Ishikawa (cell line): ENCODE measurements at regions not wholly inside any gene's neighbourhood (a gene's known extent, or its start where the extent isn't known, plus 50 kb on each side); places are given as distances from the start of the nearest gene placed in this dataset.

Experiments used
- CEBPB ChIP-seq: IDR thresholded peaks from 2 replicates; pipeline ENCODE4 v1.6.1; 2012
- CREB1 ChIP-seq: IDR thresholded peaks from 2 replicates; pipeline ENCODE4 v1.6.1; 2012; ENCODE audit warnings: low read depth
- EGR1 ChIP-seq: IDR thresholded peaks from 2 replicates; pipeline ENCODE4 v1.6.1; 2012
- EP300 ChIP-seq: IDR thresholded peaks from 2 replicates; pipeline ENCODE4 v1.6.1; 2012; ENCODE audit warnings: borderline replicate concordance
- FOXM1 ChIP-seq: IDR thresholded peaks from 2 replicates; pipeline ENCODE4 v1.6.1; 2012; ENCODE audit warnings: low read depth, borderline replicate concordance
- NFIC ChIP-seq: IDR thresholded peaks from 2 replicates; pipeline ENCODE4 v1.6.1; 2012
- RAD21 ChIP-seq: IDR thresholded peaks from 2 replicates; pipeline ENCODE4 v1.6.1; 2012; ENCODE audit warnings: low read depth
- TAF1 ChIP-seq: IDR thresholded peaks from 2 replicates; pipeline ENCODE4 v1.6.1; 2012; ENCODE audit warnings: low read depth, mild to moderate bottlenecking
- TCF12 ChIP-seq: IDR thresholded peaks from 2 replicates; pipeline ENCODE4 v1.6.1; 2012; ENCODE audit warnings: low read depth
- TEAD4 ChIP-seq: IDR thresholded peaks from 2 replicates; pipeline ENCODE4 v1.6.1; 2012
- YY1 ChIP-seq: IDR thresholded peaks from 2 replicates; pipeline ENCODE4 v1.6.1; 2012; ENCODE audit warnings: low read depth
- ZBTB7A ChIP-seq: IDR thresholded peaks from 2 replicates; pipeline ENCODE4 v1.6.1; 2012; ENCODE audit warnings: low read depth
- TF ChIP-seq, protein P1 (sequence below): IDR thresholded peaks from 2 replicates; pipeline ENCODE4 v1.6.1; 2012
- TF ChIP-seq, protein P2 (sequence below): IDR thresholded peaks from 2 replicates; pipeline ENCODE4 v1.6.1; 2012
- TF ChIP-seq, protein P3 (sequence below): IDR thresholded peaks from 2 replicates; pipeline ENCODE4 v1.6.1; 2012; ENCODE audit warnings: low read depth, mild to moderate bottlenecking

DNA sequence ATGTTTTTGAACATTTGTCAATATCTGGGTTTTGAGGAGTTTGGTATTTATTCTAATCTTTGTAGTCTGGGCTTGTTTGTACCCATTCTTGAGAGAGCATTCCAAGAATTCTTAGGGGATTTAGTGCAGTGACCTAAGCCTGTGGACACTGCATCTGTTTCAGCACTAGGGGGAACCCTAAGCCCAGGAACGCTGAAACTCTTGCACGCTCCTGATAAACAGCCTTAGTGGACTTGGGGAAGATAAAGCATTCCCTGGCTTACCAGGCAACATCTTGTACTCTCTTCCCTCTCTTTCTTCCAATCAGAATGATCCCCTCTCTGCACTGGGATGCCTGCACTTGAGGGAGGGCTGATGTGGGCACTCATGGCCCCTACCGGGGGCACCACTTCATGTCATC lies 654.9 kb upstream of the HTR2C start:
- TF ChIP-seq TCF12 (no peak), TEAD4 (peak; percentile 78), EP300 (no peak), NFIC (no peak), ZBTB7A (no peak), RAD21 (peak; percentile 76), FOXM1 (no peak), CEBPB (no peak), CREB1 (no peak)
- TF ChIP-seq, protein P1, sequence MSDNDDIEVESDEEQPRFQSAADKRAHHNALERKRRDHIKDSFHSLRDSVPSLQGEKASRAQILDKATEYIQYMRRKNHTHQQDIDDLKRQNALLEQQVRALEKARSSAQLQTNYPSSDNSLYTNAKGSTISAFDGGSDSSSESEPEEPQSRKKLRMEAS, result no peak

DNA sequence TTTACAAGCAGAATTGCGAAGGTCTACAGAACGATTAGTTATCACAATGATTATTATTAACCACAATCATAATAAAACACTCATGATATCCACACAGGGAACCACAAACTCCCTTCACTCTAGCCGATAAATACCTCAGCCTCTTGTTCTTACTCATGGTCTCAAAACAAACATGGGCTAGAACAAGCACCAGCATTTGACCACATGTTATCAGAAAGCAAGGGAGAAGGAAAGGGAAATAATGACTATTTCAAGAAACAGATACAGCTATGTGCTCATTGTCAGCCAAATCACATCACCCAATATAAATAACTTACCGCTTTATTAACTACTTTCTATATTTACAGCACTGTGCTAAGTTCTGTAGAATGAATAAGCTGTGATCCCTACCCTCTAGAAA lies 663.2 kb upstream of the HTR2C start:
- TF ChIP-seq RAD21, result no peak
- no peak for TF ChIP-seq EGR1
- TF ChIP-seq YY1, result no peak
- TF ChIP-seq FOXM1, result no peak
- TF ChIP-seq, protein P1, result no peak
- TF ChIP-seq ZBTB7A, result no peak
- no peak for TF ChIP-seq CREB1
- TF ChIP-seq, protein P2, sequence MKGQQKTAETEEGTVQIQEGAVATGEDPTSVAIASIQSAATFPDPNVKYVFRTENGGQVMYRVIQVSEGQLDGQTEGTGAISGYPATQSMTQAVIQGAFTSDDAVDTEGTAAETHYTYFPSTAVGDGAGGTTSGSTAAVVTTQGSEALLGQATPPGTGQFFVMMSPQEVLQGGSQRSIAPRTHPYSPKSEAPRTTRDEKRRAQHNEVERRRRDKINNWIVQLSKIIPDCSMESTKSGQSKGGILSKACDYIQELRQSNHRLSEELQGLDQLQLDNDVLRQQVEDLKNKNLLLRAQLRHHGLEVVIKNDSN, result no peak
- no peak for TF ChIP-seq TEAD4
- no peak for TF ChIP-seq CEBPB
- no peak for TF ChIP-seq EP300
- TF ChIP-seq NFIC, result no peak
- no peak for TF ChIP-seq TAF1
- TF ChIP-seq, protein P3, sequence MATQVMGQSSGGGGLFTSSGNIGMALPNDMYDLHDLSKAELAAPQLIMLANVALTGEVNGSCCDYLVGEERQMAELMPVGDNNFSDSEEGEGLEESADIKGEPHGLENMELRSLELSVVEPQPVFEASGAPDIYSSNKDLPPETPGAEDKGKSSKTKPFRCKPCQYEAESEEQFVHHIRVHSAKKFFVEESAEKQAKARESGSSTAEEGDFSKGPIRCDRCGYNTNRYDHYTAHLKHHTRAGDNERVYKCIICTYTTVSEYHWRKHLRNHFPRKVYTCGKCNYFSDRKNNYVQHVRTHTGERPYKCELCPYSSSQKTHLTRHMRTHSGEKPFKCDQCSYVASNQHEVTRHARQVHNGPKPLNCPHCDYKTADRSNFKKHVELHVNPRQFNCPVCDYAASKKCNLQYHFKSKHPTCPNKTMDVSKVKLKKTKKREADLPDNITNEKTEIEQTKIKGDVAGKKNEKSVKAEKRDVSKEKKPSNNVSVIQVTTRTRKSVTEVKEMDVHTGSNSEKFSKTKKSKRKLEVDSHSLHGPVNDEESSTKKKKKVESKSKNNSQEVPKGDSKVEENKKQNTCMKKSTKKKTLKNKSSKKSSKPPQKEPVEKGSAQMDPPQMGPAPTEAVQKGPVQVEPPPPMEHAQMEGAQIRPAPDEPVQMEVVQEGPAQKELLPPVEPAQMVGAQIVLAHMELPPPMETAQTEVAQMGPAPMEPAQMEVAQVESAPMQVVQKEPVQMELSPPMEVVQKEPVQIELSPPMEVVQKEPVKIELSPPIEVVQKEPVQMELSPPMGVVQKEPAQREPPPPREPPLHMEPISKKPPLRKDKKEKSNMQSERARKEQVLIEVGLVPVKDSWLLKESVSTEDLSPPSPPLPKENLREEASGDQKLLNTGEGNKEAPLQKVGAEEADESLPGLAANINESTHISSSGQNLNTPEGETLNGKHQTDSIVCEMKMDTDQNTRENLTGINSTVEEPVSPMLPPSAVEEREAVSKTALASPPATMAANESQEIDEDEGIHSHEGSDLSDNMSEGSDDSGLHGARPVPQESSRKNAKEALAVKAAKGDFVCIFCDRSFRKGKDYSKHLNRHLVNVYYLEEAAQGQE, result no peak
- TF ChIP-seq TCF12, result no peak

DNA sequence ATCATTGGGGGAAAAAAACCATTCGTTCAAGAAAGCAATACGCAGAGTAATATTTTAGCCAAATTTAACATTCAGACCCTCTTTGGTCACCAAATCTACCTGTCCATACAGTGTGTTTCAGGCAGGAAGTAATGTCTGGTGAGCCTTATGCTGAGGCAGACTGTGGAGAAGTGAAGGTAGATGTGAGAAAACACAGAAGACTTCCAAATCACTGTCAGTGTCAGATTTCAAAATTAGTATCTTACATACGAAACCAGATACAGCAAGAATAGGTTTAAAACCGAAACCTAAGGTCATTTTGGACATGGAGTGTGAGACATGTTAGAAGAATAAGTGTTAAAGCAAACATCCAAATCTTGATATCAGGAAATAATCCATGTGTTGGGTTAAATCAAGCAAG lies 664.5 kb upstream of the HTR2C start:
- TF ChIP-seq, protein P1, result no peak
- TF ChIP-seq NFIC (no peak), RAD21 (no peak), TCF12 (no peak), FOXM1 (no peak), YY1 (no peak), TEAD4 (no peak), EP300 (no peak), TAF1 (no peak), CREB1 (no peak), CEBPB (no peak), EGR1 (no peak), ZBTB7A (no peak)
- TF ChIP-seq, protein P2, result no peak
- TF ChIP-seq, protein P3, result no peak

DNA sequence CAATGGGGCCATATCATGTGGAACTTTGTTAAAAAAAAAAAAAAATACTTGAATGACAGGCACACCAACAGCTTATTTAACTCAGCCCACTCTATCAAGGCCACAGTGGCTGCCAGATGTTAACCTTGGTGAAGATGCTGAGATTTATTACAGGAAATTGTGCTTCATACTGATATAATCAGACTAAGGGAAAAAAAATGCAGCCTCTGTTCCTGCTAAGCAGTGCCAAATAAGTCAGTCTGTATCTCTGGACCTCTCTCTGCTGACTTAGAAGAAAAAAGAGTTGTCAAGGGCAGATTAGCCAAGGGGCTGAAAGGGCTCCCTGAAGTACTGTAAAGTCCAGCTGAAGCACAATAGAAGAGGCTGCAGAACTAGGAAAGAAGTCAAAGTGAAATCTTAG lies 677.7 kb upstream of the HTR2C start:
- TF ChIP-seq, protein P1, result no peak
- no peak for TF ChIP-seq TCF12
- TF ChIP-seq, protein P2, result no peak

DNA sequence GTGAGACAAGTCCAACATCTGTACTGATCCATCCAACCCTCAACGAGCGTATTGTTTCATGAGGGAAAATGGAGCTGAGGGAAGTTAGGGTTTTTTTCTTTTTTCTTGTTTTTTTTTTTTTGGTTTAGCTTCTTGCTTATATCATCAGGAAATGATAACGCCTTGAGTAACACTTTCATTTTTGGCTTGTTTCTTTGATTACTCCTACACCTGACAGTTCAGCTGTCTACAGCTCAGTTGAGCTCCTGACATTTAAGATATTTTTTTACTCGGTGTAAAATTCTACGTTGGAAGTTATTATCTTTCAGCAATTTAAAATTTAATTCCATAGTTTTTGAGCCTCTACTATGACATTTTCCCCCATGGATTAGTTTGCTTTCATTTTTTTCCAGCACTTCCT lies 691.0 kb upstream of the HTR2C start:
- TF ChIP-seq TAF1, result no peak
- no peak for TF ChIP-seq NFIC
- TF ChIP-seq, protein P3, result no peak
- TF ChIP-seq EGR1, result no peak
- TF ChIP-seq ZBTB7A, result no peak
- TF ChIP-seq YY1, result no peak
- TF ChIP-seq TCF12, result no peak
- no peak for TF ChIP-seq CEBPB
- no peak for TF ChIP-seq TEAD4
- TF ChIP-seq, protein P1, result no peak
- TF ChIP-seq FOXM1, result no peak
- TF ChIP-seq CREB1, result no peak
- no peak for TF ChIP-seq EP300
- TF ChIP-seq RAD21, result no peak
